ENCODE measurements at regions not wholly inside any gene's neighbourhood (a gene's known extent, or its start where the extent isn't known, plus 50 kb on each side); places are given as distances from the start of the nearest gene placed in this dataset.
A peak's percentile ranks its signal among the peaks of the same experiment; 100 is the strongest.

GRCh38 chr6:133635447-133635846 lies 253.5 kb upstream of the TCF21 start:
- Histone ChIP-seq H4K5ac (ENCODE audit: low read depth, low read length) (peak overlapping the region; percentile 98), H3K23ac (ENCODE audit: low read depth, low read length) (peak overlapping the region; percentile 58), H4K91ac (ENCODE audit: insufficient read depth, low read depth, low read length) (peak overlapping the region; percentile 89), H3K56ac (ENCODE audit: extremely low read depth, insufficient read depth, low read length) (0 out of 2 replicates have a peak overlapping the region, but pooled peaks have one; percentile 46), H4K8ac (ENCODE audit: low read depth in 2 of 2, low read length in 2 of 2) (peak overlapping the region; percentile 48 to 86; a peak in 3 of 4 replicates), H2BK120ac (ENCODE audit: low read depth, low read length) (peak overlapping the region; percentile 86), H3K4me2 (ENCODE audit: low read depth, low read length) (no peak overlapping the region; the same call in 1 of the 2 replicates), H4K20me1 (ENCODE audit: insufficient read depth, low read length) (no peaks in the 10 kb centered on the region), H2AFZ (replicated peaks; ENCODE audit: low read length, poor library complexity) (peak overlapping the region; percentile 5), H3K9me3 (ENCODE audit: control insufficient read depth, insufficient read depth, low read length) (peaks cover 4% of the 10 kb centered on the region; the same call in 1 of the 2 replicates), H3K9me1 (ENCODE audit: insufficient read depth, low read length) (peaks cover 20% of the 10 kb centered on the region), H2BK20ac (ENCODE audit: low read depth, low read length) (peak overlapping the region; percentile 97), H3K4me3 (ENCODE audit: insufficient read depth, low read depth, low read length) (no peak overlapping the region), H3K79me1 (ENCODE audit: low read depth in 1 of 2, low read length in 2 of 2) (no peaks in the 10 kb centered on the region; a peak in 1 of 4 replicates), H3K9ac (ENCODE audit: low read depth, low read length) (no peak overlapping the region), H3K27me3 (ENCODE audit: control insufficient read depth, insufficient read depth, low read length) (no peaks in the 10 kb centered on the region), H3K36me3 (ENCODE audit: control insufficient read depth, insufficient read depth, low read length) (no peaks in the 10 kb centered on the region), H2BK5ac (ENCODE audit: low read depth, low read length, poor library complexity, severe bottlenecking) (peak overlapping the region; percentile 68), H3K27ac (ENCODE audit: insufficient read depth, low read length) (peak overlapping the region; percentile 79; the same call in 1 of the 2 replicates), H3K18ac (ENCODE audit: low read depth, low read length) (peak overlapping the region; percentile 100), H2BK15ac (ENCODE audit: low read depth, low read length) (peak overlapping the region; percentile 91), H2AK5ac (ENCODE audit: low read depth, low read length) (peak overlapping the region; percentile 95), H3K14ac (replicated peaks; ENCODE audit: low read depth, low read length) (peak overlapping the region; percentile 84), H3K4ac (ENCODE audit: low read depth, low read length) (peak overlapping the region; percentile 94), H2AK9ac (replicated peaks; ENCODE audit: low read depth, low read length, poor library complexity) (no peak overlapping the region), H3K4me1 (ENCODE audit: control insufficient read depth, insufficient read depth, low read length) (peaks cover 30% of the 10 kb centered on the region)
- no TSS peak for BruUV-seq (replicated peaks)
- dilution Hi-C loops (cut with HindIII; ENCODE audit: low sequenced_read_pairs, unreplicated experiment) = no loop called here
- 100% methylated on average over 1 of the region's 2 CpGs; no CpG with 5 or more reads in 1 of the 2 experiments for WGBS, 2 experiments (ENCODE audit: extremely low coverage in 2 of 2, insufficient read length in 1 of 2)
- intact Hi-C loops (cut with micrococcal nuclease) = no loop called here
- TF ChIP-seq ELK1 (IDR thresholded peaks at IDR 0.05; ENCODE audit: borderline replicate concordance, low read depth, low read length) = no peak
- TF ChIP-seq FOS (IDR thresholded peaks at IDR 0.05; ENCODE audit: low read depth, low read length) = no peak
- TF ChIP-seq CEBPB (IDR thresholded peaks at IDR 0.05; ENCODE audit: low read depth, low read length) = no peak
- no peak for TF ChIP-seq NFE2L2 (IDR thresholded peaks at IDR 0.05; ENCODE audit: low read depth, low read length)
- TF ChIP-seq MXI1 (IDR thresholded peaks at IDR 0.05; ENCODE audit: borderline replicate concordance, low read depth, low read length) = no peak
- no peak for TF ChIP-seq MAZ (IDR thresholded peaks at IDR 0.05; ENCODE audit: borderline replicate concordance, low read depth, low read length)
- TF ChIP-seq SMC3 (IDR thresholded peaks at IDR 0.05; ENCODE audit: low read depth, low read length) = no peak
- no peak for TF ChIP-seq RCOR1 (IDR thresholded peaks at IDR 0.05; ENCODE audit: insufficient replicate concordance, low read length)
- no peak for TF ChIP-seq MAFK (IDR thresholded peaks at IDR 0.05; ENCODE audit: low read depth, low read length)
- no peak for TF ChIP-seq POLR2A (IDR thresholded peaks at IDR 0.05; ENCODE audit: low read depth, low read length)
- no peak for TF ChIP-seq CTCF (conservative IDR thresholded peaks at IDR 0.05; ENCODE audit: low read depth, low read length)
- TF ChIP-seq BHLHE40 (IDR thresholded peaks at IDR 0.05; ENCODE audit: low read depth, low read length) = no peak
- no peak for TF ChIP-seq USF2 (IDR thresholded peaks at IDR 0.05; ENCODE audit: low read depth, low read length)
- TF ChIP-seq RAD21 (IDR thresholded peaks at IDR 0.05; ENCODE audit: low read length) = no peak
- no peak for TF ChIP-seq CHD1 (IDR thresholded peaks at IDR 0.05; ENCODE audit: low read depth, low read length)
- no peak for TF ChIP-seq RFX5 (IDR thresholded peaks at IDR 0.05; ENCODE audit: low read depth, low read length)
- ChIA-PET CTCF (interaction anchor here (1.1 kb wide), 1 partner anchor 9 kb away, joined by 4 read pairs; no protein-coding TSS in a partner anchor), POLR2A (ENCODE audit: unreplicated experiment) (no interaction called here)
- ATAC-seq (ENCODE audit: low read depth) = no peak
- DNase-seq = no peak
- in situ Hi-C loops (cut with MboI; ENCODE audit: low sequenced_read_pairs) = no loop called here

All from IMR-90 (cell line).